ENCODE measurements at regions not wholly inside any gene's neighbourhood (a gene's known extent, or its start where the extent isn't known, plus 50 kb on each side); places are given as distances from the start of the nearest gene placed in this dataset.

DNA sequence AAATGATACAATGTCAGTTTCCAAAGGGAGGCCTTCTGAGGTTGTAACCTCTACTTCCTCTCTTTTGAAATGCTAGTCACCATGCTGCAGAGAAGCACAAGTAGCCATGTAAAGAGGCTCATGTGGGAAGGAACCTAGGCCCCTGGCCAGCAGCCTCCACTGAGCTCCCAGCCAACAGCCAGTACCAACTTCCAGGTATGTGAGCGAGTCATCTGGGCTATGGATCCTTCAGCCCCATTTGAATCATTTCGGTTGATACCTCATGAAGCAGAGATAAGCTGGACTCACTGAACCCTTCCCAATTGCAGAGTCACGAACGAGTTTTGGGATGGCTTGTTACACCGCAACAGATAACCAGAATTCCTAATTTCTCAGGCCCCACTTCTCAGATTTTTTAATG, 187.0 kb upstream of the LDB2 start:
- Mint-ChIP-seq H3K4me3 (no peak overlapping the region), H3K27ac (no peak overlapping the region), H3K4me1 (no peaks in the 10 kb centered on the region), H3K9me3 (peaks cover 0 to 4% of the 10 kb centered on the region in 2 donors), H3K27me3 (ENCODE audit: low read depth in 2 of 2) (peaks cover 0 to 6% of the 10 kb centered on the region in 2 donors), H3K36me3 (no peaks in the 10 kb centered on the region)
- Histone ChIP-seq H3K27ac (ENCODE audit: low read length) (no peak overlapping the region), H3K9me3 (ENCODE audit: control insufficient read depth, insufficient read depth, low read length) (no peaks in the 10 kb centered on the region), H3K4me1 (ENCODE audit: control insufficient read depth, insufficient read depth, low read length) (no peaks in the 10 kb centered on the region), H3K27me3 (ENCODE audit: control insufficient read depth, insufficient read depth, low read length) (no peaks in the 10 kb centered on the region), H3K4me3 (ENCODE audit: low read length) (no peak overlapping the region), H3K36me3 (ENCODE audit: control insufficient read depth, insufficient read depth, low read length) (no peaks in the 10 kb centered on the region)
- 95% methylated on average over 5 of the region's 5 CpGs for WGBS (ENCODE audit: insufficient coverage)
- DNase-seq (no peak), ATAC-seq (no peak)
- intact Hi-C loops (cut with micrococcal nuclease): no loop called here
- TF ChIP-seq, protein P1, sequence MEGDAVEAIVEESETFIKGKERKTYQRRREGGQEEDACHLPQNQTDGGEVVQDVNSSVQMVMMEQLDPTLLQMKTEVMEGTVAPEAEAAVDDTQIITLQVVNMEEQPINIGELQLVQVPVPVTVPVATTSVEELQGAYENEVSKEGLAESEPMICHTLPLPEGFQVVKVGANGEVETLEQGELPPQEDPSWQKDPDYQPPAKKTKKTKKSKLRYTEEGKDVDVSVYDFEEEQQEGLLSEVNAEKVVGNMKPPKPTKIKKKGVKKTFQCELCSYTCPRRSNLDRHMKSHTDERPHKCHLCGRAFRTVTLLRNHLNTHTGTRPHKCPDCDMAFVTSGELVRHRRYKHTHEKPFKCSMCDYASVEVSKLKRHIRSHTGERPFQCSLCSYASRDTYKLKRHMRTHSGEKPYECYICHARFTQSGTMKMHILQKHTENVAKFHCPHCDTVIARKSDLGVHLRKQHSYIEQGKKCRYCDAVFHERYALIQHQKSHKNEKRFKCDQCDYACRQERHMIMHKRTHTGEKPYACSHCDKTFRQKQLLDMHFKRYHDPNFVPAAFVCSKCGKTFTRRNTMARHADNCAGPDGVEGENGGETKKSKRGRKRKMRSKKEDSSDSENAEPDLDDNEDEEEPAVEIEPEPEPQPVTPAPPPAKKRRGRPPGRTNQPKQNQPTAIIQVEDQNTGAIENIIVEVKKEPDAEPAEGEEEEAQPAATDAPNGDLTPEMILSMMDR (IDR thresholded peaks at IDR 0.05): no peak

- no peaks in the 10 kb centered on the region for H3K4me1 Mint-ChIP-seq
- Histone ChIP-seq H3K9me3 (ENCODE audit: control insufficient read depth, insufficient read depth, low read length) (no peaks in the 10 kb centered on the region), H3K4me3 (ENCODE audit: low read length) (no peak overlapping the region), H3K27ac (ENCODE audit: low read length) (no peak overlapping the region), H3K4me1 (ENCODE audit: control insufficient read depth, insufficient read depth, low read length) (no peaks in the 10 kb centered on the region), H3K27me3 (ENCODE audit: control insufficient read depth, insufficient read depth, low read length) (no peaks in the 10 kb centered on the region), H3K36me3 (ENCODE audit: control insufficient read depth, insufficient read depth, low read length) (no peaks in the 10 kb centered on the region)
- DNase-seq (no peak), ATAC-seq (no peak)
- intact Hi-C loops (cut with micrococcal nuclease): no loop called here
- TF ChIP-seq, protein P1 (IDR thresholded peaks at IDR 0.05): no peak
- no peak overlapping the region for H3K27ac Mint-ChIP-seq
- WGBS (ENCODE audit: insufficient coverage): 94% methylated on average over 4 of the region's 4 CpGs
- no peaks in the 10 kb centered on the region for H3K36me3 Mint-ChIP-seq
- H3K4me3 Mint-ChIP-seq: no peak overlapping the region
- H3K9me3 Mint-ChIP-seq: no peaks in the 10 kb centered on the region
- peaks cover 0 to 3% of the 10 kb centered on the region in 2 donors for H3K27me3 Mint-ChIP-seq (ENCODE audit: low read depth in 2 of 2)
Observed at GRCh38 chr4:17082186-17082585, 183.7 kb upstream of the LDB2 start.

DNA sequence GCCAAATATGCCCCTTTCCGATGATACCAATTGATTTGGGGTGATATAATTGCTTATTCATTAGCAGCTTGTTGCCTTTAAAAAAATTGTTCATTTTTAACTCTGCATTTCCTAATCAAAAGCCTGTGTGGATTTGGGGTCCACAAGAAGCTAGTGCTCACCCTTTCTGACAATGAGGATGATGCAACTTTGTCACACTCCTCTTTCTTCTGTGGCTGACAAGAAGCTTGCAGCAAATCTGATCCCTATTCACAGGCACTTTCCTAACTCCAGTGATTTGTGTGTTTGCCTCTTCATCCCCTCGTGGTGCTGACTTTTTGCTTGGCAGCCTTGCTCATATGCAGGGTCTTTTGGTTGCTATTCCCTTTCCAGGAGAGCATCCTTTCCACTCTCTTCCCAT, 182.7 kb upstream of the LDB2 start:
- Histone ChIP-seq H3K9me3 (ENCODE audit: control insufficient read depth, insufficient read depth, low read length) (no peaks in the 10 kb centered on the region), H3K27ac (ENCODE audit: low read length) (no peak overlapping the region), H3K27me3 (ENCODE audit: control insufficient read depth, insufficient read depth, low read length) (no peaks in the 10 kb centered on the region), H3K4me1 (ENCODE audit: control insufficient read depth, insufficient read depth, low read length) (no peaks in the 10 kb centered on the region), H3K4me3 (ENCODE audit: low read length) (no peak overlapping the region), H3K36me3 (ENCODE audit: control insufficient read depth, insufficient read depth, low read length) (no peaks in the 10 kb centered on the region)
- Mint-ChIP-seq H3K36me3 (no peaks in the 10 kb centered on the region), H3K27ac (no peak overlapping the region), H3K4me3 (no peak overlapping the region), H3K9me3 (no peaks in the 10 kb centered on the region), H3K4me1 (no peaks in the 10 kb centered on the region), H3K27me3 (ENCODE audit: low read depth in 2 of 2) (peaks cover 0 to 3% of the 10 kb centered on the region in 2 donors)
- no peak for DNase-seq
- intact Hi-C loops (cut with micrococcal nuclease): no loop called here
- TF ChIP-seq, protein P1 (IDR thresholded peaks at IDR 0.05): no peak
- WGBS (ENCODE audit: insufficient coverage): 39% methylated on average over 1 of the region's 2 CpGs
- no peak for ATAC-seq

DNA sequence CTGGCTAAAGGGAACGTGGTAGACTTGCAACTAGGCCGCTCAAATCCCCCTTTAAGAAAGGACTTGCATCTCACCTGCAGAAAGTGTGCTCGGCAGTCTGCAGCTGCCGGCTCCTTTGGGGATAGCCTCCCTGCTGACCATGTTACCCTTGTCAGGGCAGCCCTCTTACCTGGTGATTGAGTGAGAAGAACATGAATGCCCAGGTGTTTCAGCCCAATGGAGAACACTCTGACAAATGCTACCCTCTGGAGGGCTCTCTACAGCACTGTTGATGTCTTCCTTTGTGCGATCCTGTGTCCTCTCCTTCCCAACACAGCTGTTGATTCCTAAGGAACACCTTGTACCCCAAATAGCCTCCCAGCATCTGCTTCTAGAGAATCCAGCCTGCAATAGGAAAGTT, 178.7 kb upstream of the LDB2 start:
- Histone ChIP-seq H3K4me1 (ENCODE audit: control insufficient read depth, insufficient read depth, low read length) (no peaks in the 10 kb centered on the region), H3K27ac (ENCODE audit: low read length) (no peak overlapping the region), H3K9me3 (ENCODE audit: control insufficient read depth, insufficient read depth, low read length) (no peaks in the 10 kb centered on the region), H3K36me3 (ENCODE audit: control insufficient read depth, insufficient read depth, low read length) (no peaks in the 10 kb centered on the region), H3K4me3 (ENCODE audit: low read length) (no peak overlapping the region), H3K27me3 (ENCODE audit: control insufficient read depth, insufficient read depth, low read length) (no peaks in the 10 kb centered on the region)
- no peak overlapping the region for H3K4me3 Mint-ChIP-seq
- ATAC-seq: no peak
- intact Hi-C loops (cut with micrococcal nuclease): no loop called here
- no peak overlapping the region for H3K27ac Mint-ChIP-seq
- no peaks in the 10 kb centered on the region for H3K36me3 Mint-ChIP-seq
- H3K4me1 Mint-ChIP-seq: no peaks in the 10 kb centered on the region
- WGBS (ENCODE audit: insufficient coverage): 89% methylated on average over 5 of the region's 5 CpGs
- peaks cover 0 to 3% of the 10 kb centered on the region in 2 donors for H3K27me3 Mint-ChIP-seq (ENCODE audit: low read depth in 2 of 2)
- DNase-seq: no peak
- H3K9me3 Mint-ChIP-seq: no peaks in the 10 kb centered on the region
- TF ChIP-seq, protein P1 (IDR thresholded peaks at IDR 0.05): no peak
